ENCODE measurements at regions not wholly inside any gene's neighbourhood (a gene's known extent, or its start where the extent isn't known, plus 50 kb on each side); places are given as distances from the start of the nearest gene placed in this dataset.

- TF ChIP-seq TOX (CRISPR knock-in tag; IDR thresholded peaks at IDR 0.05; ENCODE audit: borderline replicate concordance), result no peak
- no peak for TF ChIP-seq PATZ1 (CRISPR knock-in tag; IDR thresholded peaks at IDR 0.05; ENCODE audit: borderline replicate concordance)
- no peak for TF ChIP-seq BACH2 (CRISPR knock-in tag; IDR thresholded peaks at IDR 0.05; ENCODE audit: borderline replicate concordance)
- TF ChIP-seq TCF4 (CRISPR knock-in tag; IDR thresholded peaks at IDR 0.05; ENCODE audit: borderline replicate concordance), result no peak
- TF ChIP-seq CREB5 (CRISPR knock-in tag; IDR thresholded peaks at IDR 0.05; ENCODE audit: low read depth), result no peak
Measured at GRCh38 chr15:92232317-92232716, 161.4 kb upstream of the ST8SIA2 start.
